A673 (cell line): ENCODE measurements at regions not wholly inside any gene's neighbourhood (a gene's known extent, or its start where the extent isn't known, plus 50 kb on each side); places are given as distances from the start of the nearest gene placed in this dataset.

ENCODE experiments used
- BruUV-seq: library from RNA; stranded (reverse); fragments of 400-500 nt; replicated peaks from 2 replicates; lab custom pipeline; 2021; lab: Mats Ljungman, UMichigan
- CTCF ChIA-PET: fragments of 300-600 bp; sonication (Branson Sonifier 250); formaldehyde crosslinking; loops from one replicate; lab custom pipeline; 2022; ENCODE audit warnings: antibody characterized with exemption; lab: Charles Lee
- POLR2A ChIA-PET: fragments of 300-600 bp; sonication (Branson Sonifier 250); formaldehyde crosslinking; loops from one replicate; lab custom pipeline; 2022; ENCODE audit warnings: antibody characterized with exemption; ENCODE audit not compliant: low non-redundant PET; lab: Charles Lee
- DNase-seq: peaks from one replicate; pipeline ENCODE4 v3.0.0-alpha.2; 2015; ENCODE audit warnings: low spot score
- H3K27ac ChIP-seq: fragments of 200-600 bp; sonication (generic); 2 replicates; pipeline ENCODE4 v1.5.1; 2016; ENCODE audit warnings: mixed run types, low read depth, mild to moderate bottlenecking, mixed read lengths, antibody characterized with exemption, low read length; ENCODE audit not compliant: poor library complexity, severe bottlenecking
- H3K27me3 ChIP-seq: fragments of 200-600 bp; sonication (generic); replicated peaks from 2 replicates; pipeline ENCODE4 v1.6.1; 2017; ENCODE audit warnings: mixed run types, low read depth, mild to moderate bottlenecking, mixed read lengths, antibody characterized with exemption, low read length; ENCODE audit not compliant: insufficient read depth, poor library complexity
- H3K36me3 ChIP-seq: fragments of 200-600 bp; sonication (generic); 2 replicates; pipeline ENCODE4 v1.6.1; 2016; ENCODE audit warnings: mixed run types, mild to moderate bottlenecking, mixed read lengths, antibody characterized with exemption, low read length; ENCODE audit not compliant: insufficient read depth, poor library complexity, severe bottlenecking
- H3K4me1 ChIP-seq: fragments of 200-600 bp; sonication (generic); 2 replicates; pipeline ENCODE4 v1.6.1; 2017; ENCODE audit warnings: mixed run types, mild to moderate bottlenecking, mixed read lengths, antibody characterized with exemption, low read length; ENCODE audit not compliant: insufficient read depth, poor library complexity, severe bottlenecking
- H3K4me3 ChIP-seq: fragments of 200-600 bp; sonication (generic); 2 replicates; pipeline ENCODE4 v1.5.1; 2016; ENCODE audit warnings: low read depth, mixed run types, mild to moderate bottlenecking, mixed read lengths, low read length; ENCODE audit not compliant: poor library complexity, severe bottlenecking
- H3K9me3 ChIP-seq: fragments of 200-600 bp; sonication (generic); 2 replicates; pipeline ENCODE4 v1.6.1; 2016; ENCODE audit warnings: mixed run types, low read depth, mild to moderate bottlenecking, mixed read lengths, antibody characterized with exemption, low read length; ENCODE audit not compliant: poor library complexity, severe bottlenecking
- CTCF ChIP-seq: fragments of 300-800, 200-600 bp; sonication (generic); conservative IDR thresholded peaks from 2 replicates; pipeline ENCODE4 v1.5.1; 2017; ENCODE audit warnings: low read depth, mild to moderate bottlenecking, antibody characterized with exemption, low read length, moderate library complexity, mixed read lengths
- EZH2 ChIP-seq: fragments of 200-600 bp; sonication (generic); IDR thresholded peaks from 2 replicates; pipeline ENCODE4 v1.6.1; 2017; ENCODE audit warnings: borderline replicate concordance, low read depth, mild to moderate bottlenecking, mixed read lengths, antibody characterized with exemption, low read length; ENCODE audit not compliant: poor library complexity, severe bottlenecking
- intact Hi-C: fragments of 100-400 bp; cut with micrococcal nuclease; formaldehyde crosslinking; loops from one replicate; pipeline ENCODE4 v1.10.0; 2022; ENCODE audit not compliant: unreplicated experiment

DNA sequence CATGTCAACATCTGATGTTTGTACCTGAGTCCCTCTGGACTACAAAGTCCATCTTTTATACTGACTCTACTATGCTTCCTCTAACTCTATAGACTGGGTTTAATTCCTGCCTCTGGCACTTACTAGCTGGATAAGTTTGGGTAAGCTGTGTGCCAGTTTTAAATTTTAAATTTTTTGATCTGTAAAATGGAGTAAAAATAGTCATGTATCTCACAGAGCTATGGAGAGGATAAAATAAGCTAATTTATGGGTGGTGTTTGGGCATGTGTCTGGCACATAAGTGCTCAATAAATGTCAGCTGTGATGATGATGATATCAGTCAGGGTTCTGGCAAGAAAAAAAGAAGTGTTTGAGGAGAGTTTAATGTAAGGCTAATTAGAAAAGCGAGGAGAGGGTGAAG, 139.2 kb upstream of the C1orf21 start:
- Histone ChIP-seq H3K27me3 (no peaks in the 10 kb centered on the region), H3K4me3 (no peak overlapping the region), H3K27ac (no peak overlapping the region), H3K4me1 (no peaks in the 10 kb centered on the region), H3K36me3 (no peaks in the 10 kb centered on the region), H3K9me3 (no peaks in the 10 kb centered on the region)
- CTCF ChIA-PET, result no interaction called here
- POLR2A ChIA-PET, result no interaction called here
- DNase-seq, result no peak
- intact Hi-C loops, result no loop called here
- TF ChIP-seq CTCF, result no peak
- TF ChIP-seq EZH2, result no peak
- no TSS peak for BruUV-seq

- H3K27me3 ChIP-seq, result no peaks in the 10 kb centered on the region
- no peak overlapping the region for H3K27ac ChIP-seq
- no TSS peak for BruUV-seq
- no peak for DNase-seq
- CTCF ChIA-PET, result no interaction called here
- no peaks in the 10 kb centered on the region for H3K9me3 ChIP-seq
- no peaks in the 10 kb centered on the region for H3K4me1 ChIP-seq
- intact Hi-C loops, result no loop called here
- POLR2A ChIA-PET, result no interaction called here
- no peak overlapping the region for H3K4me3 ChIP-seq
- H3K36me3 ChIP-seq, result no peaks in the 10 kb centered on the region
- TF ChIP-seq CTCF, result no peak
- TF ChIP-seq EZH2, result no peak
Observed at GRCh38 chr1:184253921-184254320, 132.9 kb upstream of the C1orf21 start.

- H3K27me3 ChIP-seq, result no peaks in the 10 kb centered on the region
- TF ChIP-seq EZH2 (no peak), CTCF (no peak)
- ChIA-PET POLR2A (no interaction called here), CTCF (no interaction called here)
- H3K27ac ChIP-seq, result no peak overlapping the region
- no peaks in the 10 kb centered on the region for H3K4me1 ChIP-seq
- H3K36me3 ChIP-seq, result no peaks in the 10 kb centered on the region
- H3K4me3 ChIP-seq, result no peak overlapping the region
- intact Hi-C loops, result no loop called here
- H3K9me3 ChIP-seq, result no peaks in the 10 kb centered on the region
- BruUV-seq, result no TSS peak
- DNase-seq, result no peak
Observed at GRCh38 chr1:184254849-184255248, 132.0 kb upstream of the C1orf21 start.
